ENCODE measurements at regions not wholly inside any gene's neighbourhood (a gene's known extent, or its start where the extent isn't known, plus 50 kb on each side); places are given as distances from the start of the nearest gene placed in this dataset.

- TF ChIP-seq MEF2A (IDR thresholded peaks at IDR 0.05; ENCODE audit: borderline replicate concordance, low read depth): no peak
Measured at GRCh38 chr2:3071685-3072263, 305.8 kb downstream of the EIPR1 start (continued).

GRCh38 chr2:3066831-3067230 is 310.8 kb downstream of the EIPR1 start:
- ChIA-PET POLR2A (no interaction called here), CTCF (interaction anchor here (1.1 to 2.7 kb wide), 2 partner anchors 10 to 13 kb away, joined by 3 to 8 read pairs; no protein-coding TSS in a partner anchor)
- WGBS (ENCODE audit: low lambda C conversion rate): 47% methylated on average over 7 of the region's 7 CpGs
- H3K4me3 ChIP-seq (ENCODE audit: low read depth in 2 of 2, low read length in 1 of 2): no peak overlapping the region
- H3K79me2 ChIP-seq (ENCODE audit: insufficient read depth): no peaks in the 10 kb centered on the region
- H3K4me2 ChIP-seq: no peak overlapping the region
- H2AFZ ChIP-seq (ENCODE audit: low read depth): no peak overlapping the region
- no peaks in the 10 kb centered on the region for H3K36me3 ChIP-seq (replicated peaks in 1 of 2; ENCODE audit: control insufficient read depth in 1 of 2, insufficient read depth in 2 of 2, low read length in 1 of 2)
- H3F3A ChIP-seq (replicated peaks; ENCODE audit: insufficient read depth): no peaks in the 10 kb centered on the region
- no peak for DNase-seq
- H3K9me3 ChIP-seq: no peaks in the 10 kb centered on the region
- no peaks in the 10 kb centered on the region for H3K9me2 ChIP-seq
- no peaks in the 10 kb centered on the region for H3K27me3 ChIP-seq (ENCODE audit: insufficient read depth)
- no peaks in the 10 kb centered on the region; a peak in 1 of 4 replicates for H3K4me1 ChIP-seq (ENCODE audit: control insufficient read depth in 1 of 2, insufficient read depth in 2 of 2, low read depth in 1 of 2, low read length in 1 of 2)
- H3K27ac ChIP-seq (ENCODE audit: low read depth in 2 of 2, low read length in 1 of 2): no peak overlapping the region
- TF ChIP-seq RAD21 (IDR thresholded peaks at IDR 0.05; ENCODE audit: low read length) (no peak), NRF1 (IDR thresholded peaks at IDR 0.05; ENCODE audit: low read depth, low read length) (no peak), MXI1 (IDR thresholded peaks at IDR 0.05; ENCODE audit: low read depth, low read length) (no peak), RXRA (IDR thresholded peaks at IDR 0.05; ENCODE audit: borderline replicate concordance, low read depth) (no peak), JUND (IDR thresholded peaks at IDR 0.05) (no peak), FOSL2 (IDR thresholded peaks at IDR 0.05; ENCODE audit: borderline replicate concordance, low read depth) (no peak), FOXJ3 (CRISPR knock-in tag; IDR thresholded peaks at IDR 0.05) (no peak), FOXM1 (IDR thresholded peaks at IDR 0.05; ENCODE audit: low read depth) (no peak), MAX (IDR thresholded peaks at IDR 0.05; ENCODE audit: low read depth) (no peak)
- TF ChIP-seq, protein P1, sequence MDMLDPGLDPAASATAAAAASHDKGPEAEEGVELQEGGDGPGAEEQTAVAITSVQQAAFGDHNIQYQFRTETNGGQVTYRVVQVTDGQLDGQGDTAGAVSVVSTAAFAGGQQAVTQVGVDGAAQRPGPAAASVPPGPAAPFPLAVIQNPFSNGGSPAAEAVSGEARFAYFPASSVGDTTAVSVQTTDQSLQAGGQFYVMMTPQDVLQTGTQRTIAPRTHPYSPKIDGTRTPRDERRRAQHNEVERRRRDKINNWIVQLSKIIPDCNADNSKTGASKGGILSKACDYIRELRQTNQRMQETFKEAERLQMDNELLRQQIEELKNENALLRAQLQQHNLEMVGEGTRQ (IDR thresholded peaks at IDR 0.05; ENCODE audit: borderline replicate concordance, low read depth, low read length): no peak
- TF ChIP-seq, protein P2, sequence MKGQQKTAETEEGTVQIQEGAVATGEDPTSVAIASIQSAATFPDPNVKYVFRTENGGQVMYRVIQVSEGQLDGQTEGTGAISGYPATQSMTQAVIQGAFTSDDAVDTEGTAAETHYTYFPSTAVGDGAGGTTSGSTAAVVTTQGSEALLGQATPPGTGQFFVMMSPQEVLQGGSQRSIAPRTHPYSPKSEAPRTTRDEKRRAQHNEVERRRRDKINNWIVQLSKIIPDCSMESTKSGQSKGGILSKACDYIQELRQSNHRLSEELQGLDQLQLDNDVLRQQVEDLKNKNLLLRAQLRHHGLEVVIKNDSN (IDR thresholded peaks at IDR 0.05; ENCODE audit: borderline replicate concordance, low read depth): no peak
- no peak overlapping the region for H3K9ac ChIP-seq
- no peaks in the 10 kb centered on the region for H4K20me1 ChIP-seq (ENCODE audit: insufficient read depth)

DNA sequence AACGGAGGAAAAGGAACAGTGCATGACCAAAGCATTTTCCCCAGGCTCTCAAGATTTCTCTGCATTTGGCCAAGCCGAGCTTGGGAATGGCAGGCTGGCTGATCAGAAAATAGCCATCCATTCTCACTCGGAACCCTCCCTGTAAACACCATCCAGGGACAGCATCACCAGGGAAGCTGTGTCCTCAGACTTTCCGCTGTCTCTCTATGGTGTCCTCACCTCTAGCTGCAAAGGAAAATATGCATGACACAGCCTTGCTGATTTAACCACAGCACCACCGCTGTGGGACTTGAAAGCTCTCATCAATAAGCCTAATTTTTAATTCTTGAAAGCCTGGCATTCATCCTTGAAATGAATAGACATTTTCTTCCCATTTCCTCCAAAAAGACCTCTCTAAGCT is 311.7 kb downstream of the EIPR1 start:
- no peaks in the 10 kb centered on the region for H3F3A ChIP-seq (replicated peaks; ENCODE audit: insufficient read depth)
- no peaks in the 10 kb centered on the region; a peak in 1 of 4 replicates for H3K4me1 ChIP-seq (ENCODE audit: control insufficient read depth in 1 of 2, insufficient read depth in 2 of 2, low read depth in 1 of 2, low read length in 1 of 2)
- H3K36me3 ChIP-seq (replicated peaks in 1 of 2; ENCODE audit: control insufficient read depth in 1 of 2, insufficient read depth in 2 of 2, low read length in 1 of 2): no peaks in the 10 kb centered on the region
- 35% methylated on average over 5 of the region's 5 CpGs for WGBS (ENCODE audit: low lambda C conversion rate)
- no peaks in the 10 kb centered on the region for H3K27me3 ChIP-seq (ENCODE audit: insufficient read depth)
- H3K27ac ChIP-seq (ENCODE audit: low read depth in 2 of 2, low read length in 1 of 2): no peak overlapping the region
- no peak overlapping the region for H2AFZ ChIP-seq (ENCODE audit: low read depth)
- no peak overlapping the region for H3K4me3 ChIP-seq (ENCODE audit: low read depth in 2 of 2, low read length in 1 of 2)
- no peak overlapping the region for H3K9ac ChIP-seq
- POLR2A ChIA-PET: no interaction called here
- no peak for DNase-seq
- no peaks in the 10 kb centered on the region for H3K79me2 ChIP-seq (ENCODE audit: insufficient read depth)
- no peaks in the 10 kb centered on the region for H3K9me3 ChIP-seq
- H3K9me2 ChIP-seq: no peaks in the 10 kb centered on the region
- CTCF ChIA-PET: interaction anchor here (2.7 kb wide), 1 partner anchor 12 kb away, joined by 8 read pairs; no protein-coding TSS in a partner anchor
- H4K20me1 ChIP-seq (ENCODE audit: insufficient read depth): no peaks in the 10 kb centered on the region
- no peak overlapping the region for H3K4me2 ChIP-seq
- no peak for TF ChIP-seq TAF1 (IDR thresholded peaks at IDR 0.05; ENCODE audit: borderline replicate concordance, low read depth, low read length)
- no peak for TF ChIP-seq TCF12 (IDR thresholded peaks at IDR 0.05)
- TF ChIP-seq, protein P3, sequence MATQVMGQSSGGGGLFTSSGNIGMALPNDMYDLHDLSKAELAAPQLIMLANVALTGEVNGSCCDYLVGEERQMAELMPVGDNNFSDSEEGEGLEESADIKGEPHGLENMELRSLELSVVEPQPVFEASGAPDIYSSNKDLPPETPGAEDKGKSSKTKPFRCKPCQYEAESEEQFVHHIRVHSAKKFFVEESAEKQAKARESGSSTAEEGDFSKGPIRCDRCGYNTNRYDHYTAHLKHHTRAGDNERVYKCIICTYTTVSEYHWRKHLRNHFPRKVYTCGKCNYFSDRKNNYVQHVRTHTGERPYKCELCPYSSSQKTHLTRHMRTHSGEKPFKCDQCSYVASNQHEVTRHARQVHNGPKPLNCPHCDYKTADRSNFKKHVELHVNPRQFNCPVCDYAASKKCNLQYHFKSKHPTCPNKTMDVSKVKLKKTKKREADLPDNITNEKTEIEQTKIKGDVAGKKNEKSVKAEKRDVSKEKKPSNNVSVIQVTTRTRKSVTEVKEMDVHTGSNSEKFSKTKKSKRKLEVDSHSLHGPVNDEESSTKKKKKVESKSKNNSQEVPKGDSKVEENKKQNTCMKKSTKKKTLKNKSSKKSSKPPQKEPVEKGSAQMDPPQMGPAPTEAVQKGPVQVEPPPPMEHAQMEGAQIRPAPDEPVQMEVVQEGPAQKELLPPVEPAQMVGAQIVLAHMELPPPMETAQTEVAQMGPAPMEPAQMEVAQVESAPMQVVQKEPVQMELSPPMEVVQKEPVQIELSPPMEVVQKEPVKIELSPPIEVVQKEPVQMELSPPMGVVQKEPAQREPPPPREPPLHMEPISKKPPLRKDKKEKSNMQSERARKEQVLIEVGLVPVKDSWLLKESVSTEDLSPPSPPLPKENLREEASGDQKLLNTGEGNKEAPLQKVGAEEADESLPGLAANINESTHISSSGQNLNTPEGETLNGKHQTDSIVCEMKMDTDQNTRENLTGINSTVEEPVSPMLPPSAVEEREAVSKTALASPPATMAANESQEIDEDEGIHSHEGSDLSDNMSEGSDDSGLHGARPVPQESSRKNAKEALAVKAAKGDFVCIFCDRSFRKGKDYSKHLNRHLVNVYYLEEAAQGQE (IDR thresholded peaks at IDR 0.05; ENCODE audit: low read depth, low read length): no peak
- TF ChIP-seq RAD21 (IDR thresholded peaks at IDR 0.05; ENCODE audit: low read length): no peak
- TF ChIP-seq, protein P4, sequence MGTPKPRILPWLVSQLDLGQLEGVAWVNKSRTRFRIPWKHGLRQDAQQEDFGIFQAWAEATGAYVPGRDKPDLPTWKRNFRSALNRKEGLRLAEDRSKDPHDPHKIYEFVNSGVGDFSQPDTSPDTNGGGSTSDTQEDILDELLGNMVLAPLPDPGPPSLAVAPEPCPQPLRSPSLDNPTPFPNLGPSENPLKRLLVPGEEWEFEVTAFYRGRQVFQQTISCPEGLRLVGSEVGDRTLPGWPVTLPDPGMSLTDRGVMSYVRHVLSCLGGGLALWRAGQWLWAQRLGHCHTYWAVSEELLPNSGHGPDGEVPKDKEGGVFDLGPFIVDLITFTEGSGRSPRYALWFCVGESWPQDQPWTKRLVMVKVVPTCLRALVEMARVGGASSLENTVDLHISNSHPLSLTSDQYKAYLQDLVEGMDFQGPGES (IDR thresholded peaks at IDR 0.05; ENCODE audit: low read depth, low read length): no peak
- no peak for TF ChIP-seq RFX5 (IDR thresholded peaks at IDR 0.05; ENCODE audit: low read length)
- no peak for TF ChIP-seq EP300 (IDR thresholded peaks at IDR 0.05; ENCODE audit: borderline replicate concordance in 1 of 2, low read depth in 1 of 2, low read length in 1 of 2)
- TF ChIP-seq, protein P2 (IDR thresholded peaks at IDR 0.05; ENCODE audit: borderline replicate concordance, low read depth): no peak
- TF ChIP-seq GATA2 (CRISPR knock-in tag; IDR thresholded peaks at IDR 0.05): no peak
